ENCODE measurements at regions not wholly inside any gene's neighbourhood (a gene's known extent, or its start where the extent isn't known, plus 50 kb on each side); places are given as distances from the start of the nearest gene placed in this dataset.

- DNase-seq: no peak
Measured at GRCh38 chr4:20354120-20354519, 102.4 kb downstream of the SLIT2 start.

- no peak for DNase-seq
Measured at GRCh38 chr4:20356565-20356964, 104.9 kb downstream of the SLIT2 start.

GRCh38 chr4:20358110-20358509 is 106.4 kb downstream of the SLIT2 start:
- no peak for DNase-seq

GRCh38 chr4:20359692-20360091 is 108.0 kb downstream of the SLIT2 start:
- peak; percentile 3 for DNase-seq

- DNase-seq: no peak
Measured at GRCh38 chr4:20362148-20362547, 110.4 kb downstream of the SLIT2 start.

DNA sequence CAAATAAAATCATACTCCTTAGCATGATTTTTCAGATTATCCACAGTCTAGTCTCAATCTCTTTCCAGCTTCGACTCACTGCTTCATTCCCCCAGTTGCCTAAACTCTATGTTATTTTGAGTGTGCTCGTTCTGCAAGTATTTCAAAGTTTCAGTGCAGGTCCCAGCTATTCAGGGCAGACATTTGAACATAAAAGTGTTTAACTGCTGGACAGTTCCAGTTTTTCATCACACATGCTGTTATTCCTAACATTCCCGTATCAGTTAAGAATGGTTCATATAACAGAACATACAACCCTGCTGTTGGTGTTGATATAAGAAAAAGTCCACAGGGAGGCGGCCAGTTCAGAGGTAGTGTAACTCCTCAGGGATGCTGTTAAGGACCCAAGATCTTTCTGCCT is 113.3 kb downstream of the SLIT2 start:
- no peak for DNase-seq

- DNase-seq: no peak
Measured at GRCh38 chr4:20367446-20367845, 115.7 kb downstream of the SLIT2 start.

GRCh38 chr4:20368926-20369325 is 117.2 kb downstream of the SLIT2 start:
- no peak for DNase-seq

DNA sequence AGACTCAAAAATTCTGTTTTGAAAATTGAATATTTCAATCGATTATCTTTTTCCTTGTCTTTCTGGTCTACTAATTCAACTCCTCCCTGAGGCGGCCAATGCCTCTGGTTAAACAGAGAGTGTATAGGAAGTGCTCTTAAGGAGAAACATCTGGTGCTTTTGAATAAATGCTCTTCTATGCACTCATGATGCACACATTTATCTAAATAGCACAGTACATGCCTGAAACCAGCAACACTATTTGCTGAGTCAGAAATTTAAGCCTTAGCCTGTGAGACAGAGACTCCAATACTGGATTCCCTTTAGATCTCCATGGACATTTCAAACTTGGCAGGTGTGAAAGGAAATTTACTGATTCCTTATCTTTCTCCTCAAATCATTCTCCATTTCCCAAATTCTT is 118.6 kb downstream of the SLIT2 start:
- no peak for DNase-seq

DNA sequence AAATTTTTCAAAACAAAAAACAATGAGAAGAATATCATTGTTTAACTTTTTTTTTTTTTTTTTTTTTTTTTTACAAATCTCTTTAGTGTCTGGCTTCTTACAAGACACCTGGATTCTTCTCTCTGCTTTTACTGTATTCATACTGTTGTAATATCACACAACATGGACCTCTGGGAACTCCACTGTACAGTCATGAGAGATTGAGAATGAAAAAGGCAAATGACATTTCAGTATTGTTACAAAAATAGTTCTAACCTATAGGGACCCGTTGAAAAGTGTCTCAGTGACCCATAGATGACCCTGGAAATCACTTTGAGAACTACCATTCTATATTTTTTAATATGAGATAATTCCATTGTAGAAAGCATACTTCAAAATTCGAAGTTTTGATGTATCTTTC is 124.4 kb downstream of the SLIT2 start:
- no peak for DNase-seq

DNA sequence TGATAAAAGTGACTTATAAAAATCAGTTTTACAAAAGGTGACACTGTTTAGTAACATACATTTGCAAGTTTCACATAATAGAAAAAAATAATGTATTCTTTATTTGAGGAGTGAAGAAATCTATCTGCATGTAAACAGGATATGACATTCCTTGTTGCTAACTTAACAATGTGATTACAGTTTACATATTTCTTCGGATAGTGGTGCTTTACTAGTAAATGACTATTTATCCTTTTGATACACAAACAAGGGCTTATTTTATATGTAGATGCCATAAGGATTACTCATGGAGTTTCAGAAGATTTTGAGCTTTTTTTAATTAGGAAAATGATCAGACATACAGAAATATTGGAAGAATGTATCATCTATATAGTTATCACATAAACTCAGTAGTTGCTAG is 126.5 kb downstream of the SLIT2 start:
- no peak for DNase-seq

DNA sequence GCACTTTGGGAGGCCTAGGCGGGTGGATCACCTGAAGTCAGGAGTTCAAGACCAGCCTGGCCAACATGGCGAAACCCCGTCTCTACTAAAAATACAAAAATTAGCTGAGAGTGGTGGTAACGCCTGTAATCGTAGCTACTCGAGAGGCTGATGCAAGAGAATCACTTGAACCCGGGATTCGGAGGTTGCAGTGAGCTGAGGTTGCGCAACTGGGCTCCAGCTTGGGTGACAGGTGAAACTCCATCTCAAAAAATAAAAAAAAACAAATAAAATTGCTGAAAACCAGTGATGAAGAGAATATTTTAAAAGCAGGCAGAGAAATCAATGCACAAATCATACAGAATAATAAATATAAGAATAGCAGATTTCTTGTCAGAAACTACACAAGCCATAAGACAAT is 129.3 kb downstream of the SLIT2 start:
- DNase-seq: no peak

DNA sequence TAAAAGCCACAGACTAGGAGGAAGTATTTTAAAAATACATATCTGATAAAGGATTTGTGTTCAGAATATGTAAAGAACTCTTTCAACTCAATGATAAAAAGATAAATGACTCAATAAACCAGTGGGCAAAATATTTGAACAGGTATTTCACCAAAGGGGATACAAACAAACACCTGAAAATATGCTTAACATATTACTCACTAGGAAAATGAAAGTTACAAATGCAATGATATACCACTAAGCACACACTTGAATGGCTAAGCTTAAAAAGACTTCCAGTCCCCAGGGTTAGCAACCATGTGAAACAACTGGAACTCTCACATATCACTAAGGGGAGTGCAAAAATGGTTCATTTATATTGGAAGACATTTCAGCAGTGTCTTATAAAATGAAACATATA is 131.6 kb downstream of the SLIT2 start:
- no peak for DNase-seq

GRCh38 chr4:20383969-20384368 is 132.3 kb downstream of the SLIT2 start:
- DNase-seq: no peak

GRCh38 chr4:20384456-20384855 is 132.8 kb downstream of the SLIT2 start:
- DNase-seq: no peak

- DNase-seq: no peak
Measured at GRCh38 chr4:20386001-20386740, 134.5 kb downstream of the SLIT2 start.

- DNase-seq: no peak
Measured at GRCh38 chr4:20386906-20387305, 135.2 kb downstream of the SLIT2 start.

DNA sequence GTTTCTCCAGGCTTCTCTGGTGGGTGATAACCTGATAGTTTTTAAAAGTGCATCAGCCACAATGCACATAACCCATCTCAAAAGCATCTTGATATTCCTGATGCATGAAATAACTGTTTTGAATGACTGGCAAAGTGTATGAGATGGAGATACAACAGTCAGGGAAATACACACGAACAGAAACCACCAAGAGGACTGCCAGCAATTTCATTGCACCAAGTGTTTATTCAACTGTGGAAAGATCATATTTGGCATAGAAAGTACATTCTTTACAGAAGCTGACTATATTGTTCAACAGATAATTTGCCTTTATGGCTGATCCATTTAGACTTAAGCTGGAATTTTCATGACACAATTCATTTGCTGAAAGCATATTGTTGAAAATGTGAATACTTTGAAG is 139.5 kb downstream of the SLIT2 start:
- no peak for DNase-seq

GRCh38 chr4:20391912-20392311 is 140.2 kb downstream of the SLIT2 start:
- no peak for DNase-seq

DNA sequence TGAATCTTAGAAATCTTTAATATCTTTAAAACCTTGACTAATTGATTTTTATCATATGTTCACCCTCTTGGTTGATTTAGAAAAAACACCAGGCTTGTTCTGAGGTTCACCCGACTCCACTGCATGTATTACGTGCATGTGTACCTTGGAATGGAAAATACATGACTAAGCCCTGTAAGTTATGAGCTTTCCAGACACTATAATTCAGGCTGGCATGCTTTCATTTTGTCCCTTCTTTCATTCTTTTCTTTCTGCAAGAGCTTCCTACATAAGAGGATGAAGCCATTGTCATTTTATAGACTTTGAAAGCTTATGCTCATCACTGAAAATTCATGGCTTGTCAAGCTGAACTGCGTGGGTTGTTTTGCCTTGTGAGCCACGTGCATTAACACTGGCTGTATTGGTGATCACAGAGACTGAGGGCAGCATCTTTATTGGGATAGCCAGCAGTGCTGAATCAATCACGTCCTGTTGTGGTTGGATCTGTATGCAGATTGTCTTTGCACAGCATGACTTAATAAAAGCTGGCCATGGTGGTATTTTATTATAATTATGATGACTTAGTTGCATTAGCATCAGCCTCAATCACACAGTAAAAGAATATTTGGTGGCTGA is 141.9 kb downstream of the SLIT2 start:
- no peak for DNase-seq

DNA sequence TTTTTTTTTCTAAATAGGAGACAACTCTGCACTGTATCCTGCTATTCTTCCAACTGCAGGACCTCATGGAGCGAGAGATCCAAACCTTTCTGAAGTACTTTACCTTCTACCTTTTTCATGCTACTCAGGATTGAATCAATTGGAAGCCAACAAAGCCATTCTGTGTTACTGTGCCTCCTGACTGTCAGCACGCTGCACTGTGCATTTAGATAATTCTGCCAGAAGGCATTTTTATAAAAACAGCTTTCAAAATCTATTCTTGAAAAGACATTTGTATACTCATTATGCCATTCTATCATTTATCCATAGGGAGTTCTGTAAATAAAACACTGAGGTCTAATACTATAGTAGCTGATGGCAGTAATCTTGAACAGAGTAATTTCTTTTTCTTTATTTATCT is 142.8 kb downstream of the SLIT2 start:
- DNase-seq: no peak

GRCh38 chr4:20395160-20395773 is 143.6 kb downstream of the SLIT2 start:
- DNase-seq: peak; percentile 64

DNA sequence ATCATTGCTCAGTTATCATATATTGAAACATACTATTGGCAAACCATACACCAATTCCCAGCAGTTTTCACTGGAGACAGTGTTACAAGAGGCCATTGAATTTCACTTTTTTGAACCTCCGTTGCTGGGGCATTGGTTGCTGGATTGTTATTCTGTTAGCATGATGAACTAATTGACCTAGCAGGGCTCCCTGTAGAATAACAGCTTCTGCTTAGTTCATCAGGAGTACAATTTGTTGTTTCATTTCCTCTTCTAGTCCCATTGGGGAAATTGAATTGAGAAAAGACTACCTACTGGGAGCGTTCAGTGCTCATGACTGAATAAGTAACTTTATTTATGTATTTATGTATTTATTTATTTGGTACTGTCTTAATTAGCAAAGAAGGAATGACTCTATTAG is 151.6 kb downstream of the SLIT2 start:
- no peak for DNase-seq

- DNase-seq: no peak
Measured at GRCh38 chr4:20403846-20404245, 152.1 kb downstream of the SLIT2 start.

- DNase-seq: no peak
Measured at GRCh38 chr4:20408611-20409010, 156.9 kb downstream of the SLIT2 start.

Measured in hematopoietic multipotent progenitor cell treated with erythropoietin and hydrocortisone succinate and interleukin-3 and kit ligand, for 6 days (in vitro differentiated cells).